ENCODE measurements at regions not wholly inside any gene's neighbourhood (a gene's known extent, or its start where the extent isn't known, plus 50 kb on each side); places are given as distances from the start of the nearest gene placed in this dataset.

DNA sequence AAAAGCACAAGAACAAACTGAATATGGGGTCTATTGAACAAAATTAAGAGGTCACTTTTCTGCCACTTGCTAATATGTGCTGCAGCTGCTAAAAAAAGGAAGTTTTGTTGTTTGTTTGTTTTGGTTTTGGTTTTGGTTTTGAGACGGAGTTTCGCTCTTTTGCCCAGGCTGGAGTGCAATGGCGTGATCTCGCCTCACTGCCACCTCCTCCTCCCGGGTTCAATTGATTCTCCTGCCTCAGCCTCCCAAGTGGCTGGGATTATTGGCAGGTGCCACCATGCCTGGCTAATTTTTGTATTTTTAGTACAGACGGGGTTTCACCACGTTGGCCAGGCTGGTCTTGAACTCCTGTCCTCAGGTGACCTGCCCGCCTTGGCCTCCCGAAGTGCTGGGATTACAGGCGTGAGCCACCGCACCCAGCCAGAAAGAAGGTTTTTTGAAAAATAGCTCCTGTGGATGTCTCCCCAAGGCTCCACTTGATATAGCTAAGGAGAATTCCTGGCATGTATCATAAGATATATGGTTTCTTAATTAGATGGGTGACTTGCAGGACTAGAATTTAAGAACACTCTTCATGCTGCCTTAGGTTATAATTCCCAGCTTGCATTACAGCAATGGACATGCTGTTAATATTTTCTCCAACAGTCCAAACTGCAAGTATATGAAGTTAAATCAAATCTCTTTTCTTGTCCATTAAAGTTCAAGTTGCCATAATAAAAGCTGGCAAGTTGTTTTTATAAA lies 237.6 kb upstream of the AMIGO2 start:
- no peaks in the 10 kb centered on the region for H3K36me3 ChIP-seq (ENCODE audit: control insufficient read depth, insufficient read depth, low read length)
- TF ChIP-seq, protein P1, sequence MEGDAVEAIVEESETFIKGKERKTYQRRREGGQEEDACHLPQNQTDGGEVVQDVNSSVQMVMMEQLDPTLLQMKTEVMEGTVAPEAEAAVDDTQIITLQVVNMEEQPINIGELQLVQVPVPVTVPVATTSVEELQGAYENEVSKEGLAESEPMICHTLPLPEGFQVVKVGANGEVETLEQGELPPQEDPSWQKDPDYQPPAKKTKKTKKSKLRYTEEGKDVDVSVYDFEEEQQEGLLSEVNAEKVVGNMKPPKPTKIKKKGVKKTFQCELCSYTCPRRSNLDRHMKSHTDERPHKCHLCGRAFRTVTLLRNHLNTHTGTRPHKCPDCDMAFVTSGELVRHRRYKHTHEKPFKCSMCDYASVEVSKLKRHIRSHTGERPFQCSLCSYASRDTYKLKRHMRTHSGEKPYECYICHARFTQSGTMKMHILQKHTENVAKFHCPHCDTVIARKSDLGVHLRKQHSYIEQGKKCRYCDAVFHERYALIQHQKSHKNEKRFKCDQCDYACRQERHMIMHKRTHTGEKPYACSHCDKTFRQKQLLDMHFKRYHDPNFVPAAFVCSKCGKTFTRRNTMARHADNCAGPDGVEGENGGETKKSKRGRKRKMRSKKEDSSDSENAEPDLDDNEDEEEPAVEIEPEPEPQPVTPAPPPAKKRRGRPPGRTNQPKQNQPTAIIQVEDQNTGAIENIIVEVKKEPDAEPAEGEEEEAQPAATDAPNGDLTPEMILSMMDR (conservative IDR thresholded peaks at IDR 0.05), result no peak
- H3K27me3 ChIP-seq (ENCODE audit: control insufficient read depth, insufficient read depth, low read length, poor library complexity, severe bottlenecking), result no peaks in the 10 kb centered on the region
- no peak for DNase-seq
- no peak overlapping the region for H3K27ac ChIP-seq (ENCODE audit: low read depth, low read length)
- Mint-ChIP-seq H3K36me3 (ENCODE audit: low read depth) (no peaks in the 10 kb centered on the region), H3K4me1 (no peaks in the 10 kb centered on the region), H3K27me3 (ENCODE audit: insufficient read depth) (no peaks in the 10 kb centered on the region), H3K9me3 (no peaks in the 10 kb centered on the region), H3K4me3 (no peak overlapping the region), H3K27ac (no peak overlapping the region)
- no peaks in the 10 kb centered on the region for H3K4me1 ChIP-seq (ENCODE audit: control insufficient read depth, insufficient read depth, low read length)
- H3K9ac ChIP-seq (ENCODE audit: extremely low read depth, low read length, poor library complexity, severe bottlenecking), result no peak overlapping the region
- H3K9me3 ChIP-seq (ENCODE audit: control insufficient read depth, low read length), result no peaks in the 10 kb centered on the region
- WGBS, 2 experiments (ENCODE audit: insufficient coverage in 1 of 2, insufficient read length in 1 of 2), result 89% methylated on average over 8 to 11 of the region's 11 CpGs
- H3K4me3 ChIP-seq (ENCODE audit: low read length), result no peak overlapping the region

DNA sequence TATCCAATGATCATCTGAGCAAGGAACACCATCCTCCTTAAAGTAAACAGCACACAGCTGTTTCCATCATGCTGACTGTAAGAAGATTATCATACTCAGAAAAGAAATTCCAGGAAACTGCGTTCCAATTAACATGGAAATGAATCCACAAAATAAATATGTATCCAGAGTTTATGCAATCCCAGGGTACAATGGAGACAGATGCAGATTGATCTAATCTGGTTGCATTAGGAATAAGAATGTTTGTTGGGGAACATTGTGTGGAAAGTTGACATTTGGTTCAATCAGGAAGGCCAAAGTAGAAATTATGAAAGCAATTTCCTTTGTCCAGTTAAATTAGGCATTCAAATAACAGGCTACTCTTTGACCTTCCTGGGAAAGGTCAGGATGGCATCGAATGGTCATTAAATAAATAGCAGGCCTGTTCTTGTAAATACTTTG lies 236.9 kb upstream of the AMIGO2 start:
- Histone ChIP-seq H3K36me3 (ENCODE audit: control insufficient read depth, insufficient read depth, low read length) (no peaks in the 10 kb centered on the region), H3K4me3 (ENCODE audit: low read length) (no peak overlapping the region), H3K27ac (ENCODE audit: low read depth, low read length) (no peak overlapping the region), H3K9me3 (ENCODE audit: control insufficient read depth, low read length) (no peaks in the 10 kb centered on the region), H3K9ac (ENCODE audit: extremely low read depth, low read length, poor library complexity, severe bottlenecking) (no peak overlapping the region), H3K4me1 (ENCODE audit: control insufficient read depth, insufficient read depth, low read length) (no peaks in the 10 kb centered on the region), H3K27me3 (ENCODE audit: control insufficient read depth, insufficient read depth, low read length, poor library complexity, severe bottlenecking) (no peaks in the 10 kb centered on the region)
- WGBS, 2 experiments (ENCODE audit: insufficient coverage in 1 of 2, insufficient read length in 1 of 2), result 92% methylated on average over 2 of the region's 2 CpGs; no CpG with 5 or more reads in 1 of the 2 experiments
- H3K4me1 Mint-ChIP-seq, result no peaks in the 10 kb centered on the region
- H3K9me3 Mint-ChIP-seq, result no peaks in the 10 kb centered on the region
- H3K36me3 Mint-ChIP-seq (ENCODE audit: low read depth), result no peaks in the 10 kb centered on the region
- no peak overlapping the region for H3K27ac Mint-ChIP-seq
- TF ChIP-seq, protein P1 (conservative IDR thresholded peaks at IDR 0.05), result no peak
- no peak overlapping the region for H3K4me3 Mint-ChIP-seq
- no peak for DNase-seq
- H3K27me3 Mint-ChIP-seq (ENCODE audit: insufficient read depth), result no peaks in the 10 kb centered on the region

DNA sequence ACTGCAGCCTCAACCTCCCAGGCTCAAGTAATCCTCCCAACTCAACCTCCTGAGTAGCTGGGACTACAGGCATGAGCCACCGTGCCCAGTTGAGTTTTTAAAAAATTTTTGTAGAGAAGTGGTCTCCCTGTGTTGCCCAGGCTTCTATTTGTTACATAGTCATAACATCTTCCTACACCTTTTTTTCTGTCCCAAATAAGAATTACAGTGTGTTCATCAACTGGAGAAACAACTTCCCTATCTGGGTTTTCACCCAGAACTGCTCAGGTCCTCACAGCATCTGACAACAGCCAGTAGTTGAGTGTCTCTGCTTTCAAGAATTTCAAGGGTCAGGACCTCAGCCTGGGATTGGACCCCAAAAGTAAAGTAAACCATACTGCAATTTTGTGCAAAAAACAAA lies 235.2 kb upstream of the AMIGO2 start:
- Mint-ChIP-seq H3K9me3 (no peaks in the 10 kb centered on the region), H3K4me1 (no peaks in the 10 kb centered on the region)
- TF ChIP-seq, protein P1 (conservative IDR thresholded peaks at IDR 0.05), result no peak

More for the DNA sequence above, 235.2 kb upstream of the AMIGO2 start:
- no peak overlapping the region for H3K4me3 Mint-ChIP-seq
- Histone ChIP-seq H3K4me3 (ENCODE audit: low read length) (no peak overlapping the region), H3K27me3 (ENCODE audit: control insufficient read depth, insufficient read depth, low read length, poor library complexity, severe bottlenecking) (no peaks in the 10 kb centered on the region), H3K27ac (ENCODE audit: low read depth, low read length) (no peak overlapping the region), H3K4me1 (ENCODE audit: control insufficient read depth, insufficient read depth, low read length) (no peaks in the 10 kb centered on the region), H3K9ac (ENCODE audit: extremely low read depth, low read length, poor library complexity, severe bottlenecking) (no peak overlapping the region), H3K36me3 (ENCODE audit: control insufficient read depth, insufficient read depth, low read length) (no peaks in the 10 kb centered on the region), H3K9me3 (ENCODE audit: control insufficient read depth, low read length) (no peaks in the 10 kb centered on the region)
- no peak for DNase-seq
- no peaks in the 10 kb centered on the region for H3K36me3 Mint-ChIP-seq (ENCODE audit: low read depth)
- no peaks in the 10 kb centered on the region for H3K27me3 Mint-ChIP-seq (ENCODE audit: insufficient read depth)
- WGBS, 2 experiments (ENCODE audit: insufficient coverage in 1 of 2, insufficient read length in 1 of 2), result 100% methylated on average over 1 of the region's 1 CpG; no CpG with 5 or more reads in 1 of the 2 experiments
- no peak overlapping the region for H3K27ac Mint-ChIP-seq

Measured in endodermal cell (in vitro differentiated cells).